MG63 (cell line): ENCODE measurements at regions not wholly inside any gene's neighbourhood (a gene's known extent, or its start where the extent isn't known, plus 50 kb on each side); places are given as distances from the start of the nearest gene placed in this dataset.

Experiments used
- DNase-seq: peaks from one replicate; pipeline ENCODE4 v3.0.0-alpha.2; 2020
- H3K27me3 ChIP-seq: fragments of 250-450 bp; sonication (Bioruptor Pico); 2 replicates; pipeline ENCODE4 v1.5.1; 2020; ENCODE audit warnings: mild to moderate bottlenecking, moderate library complexity
- H3K36me3 ChIP-seq: fragments of 250-450 bp; sonication (Bioruptor Pico); 2 replicates; pipeline ENCODE4 v1.5.1; 2020; ENCODE audit warnings: mild to moderate bottlenecking, moderate library complexity
- H3K4me3 ChIP-seq: fragments of 250-450 bp; sonication (Bioruptor Pico); 2 replicates; pipeline ENCODE4 v1.5.1; 2020; ENCODE audit warnings: mild to moderate bottlenecking, moderate library complexity
- H3K9me3 ChIP-seq: fragments of 250-450 bp; sonication (Bioruptor Pico); 2 replicates; pipeline ENCODE4 v1.5.1; 2020; ENCODE audit warnings: mild to moderate bottlenecking, moderate library complexity

DNA sequence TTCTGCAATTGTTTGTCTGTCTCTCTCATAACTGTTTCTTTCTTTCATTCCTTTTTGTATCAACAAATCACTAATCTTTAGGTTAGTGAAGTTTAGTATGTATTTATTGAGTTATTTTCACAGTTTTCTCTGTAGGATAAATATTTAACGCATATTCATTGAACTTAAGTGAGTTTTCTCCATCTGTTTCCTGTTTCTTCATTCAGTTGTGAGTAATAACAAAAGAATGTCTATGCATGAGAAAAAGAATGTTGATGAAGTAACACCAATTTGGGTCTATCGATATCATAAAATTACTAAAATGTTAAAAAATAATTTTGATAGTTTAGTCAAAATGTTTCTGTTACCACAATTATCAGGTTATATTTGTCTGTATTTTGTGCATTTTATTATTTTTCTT lies 948.0 kb downstream of the DSC3 start:
- Histone ChIP-seq H3K9me3 (no peaks in the 10 kb centered on the region), H3K4me3 (no peak overlapping the region), H3K36me3 (no peaks in the 10 kb centered on the region), H3K27me3 (no peaks in the 10 kb centered on the region)
- no peak for DNase-seq

DNA sequence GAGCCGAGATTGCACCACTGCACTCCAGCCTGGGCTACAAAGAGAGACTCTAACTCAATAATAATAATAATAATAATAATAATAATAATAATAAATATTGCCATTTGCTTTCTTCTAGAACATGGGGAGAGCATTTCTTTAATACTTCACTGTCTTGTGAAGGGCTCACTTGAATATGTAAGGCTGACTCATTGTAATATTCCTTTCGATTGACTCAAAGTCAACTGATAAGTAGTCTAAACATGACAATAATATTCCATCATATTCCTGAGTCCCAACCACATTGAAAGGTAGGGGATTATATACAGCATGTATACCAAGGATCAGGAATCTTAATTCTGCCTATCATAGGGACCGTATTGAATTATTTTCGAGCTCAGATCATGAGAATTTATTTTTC lies 949.2 kb downstream of the DSC3 start:
- no peak for DNase-seq
- H3K9me3 ChIP-seq = no peaks in the 10 kb centered on the region
- no peak overlapping the region for H3K4me3 ChIP-seq
- H3K27me3 ChIP-seq = no peaks in the 10 kb centered on the region
- no peaks in the 10 kb centered on the region for H3K36me3 ChIP-seq

DNA sequence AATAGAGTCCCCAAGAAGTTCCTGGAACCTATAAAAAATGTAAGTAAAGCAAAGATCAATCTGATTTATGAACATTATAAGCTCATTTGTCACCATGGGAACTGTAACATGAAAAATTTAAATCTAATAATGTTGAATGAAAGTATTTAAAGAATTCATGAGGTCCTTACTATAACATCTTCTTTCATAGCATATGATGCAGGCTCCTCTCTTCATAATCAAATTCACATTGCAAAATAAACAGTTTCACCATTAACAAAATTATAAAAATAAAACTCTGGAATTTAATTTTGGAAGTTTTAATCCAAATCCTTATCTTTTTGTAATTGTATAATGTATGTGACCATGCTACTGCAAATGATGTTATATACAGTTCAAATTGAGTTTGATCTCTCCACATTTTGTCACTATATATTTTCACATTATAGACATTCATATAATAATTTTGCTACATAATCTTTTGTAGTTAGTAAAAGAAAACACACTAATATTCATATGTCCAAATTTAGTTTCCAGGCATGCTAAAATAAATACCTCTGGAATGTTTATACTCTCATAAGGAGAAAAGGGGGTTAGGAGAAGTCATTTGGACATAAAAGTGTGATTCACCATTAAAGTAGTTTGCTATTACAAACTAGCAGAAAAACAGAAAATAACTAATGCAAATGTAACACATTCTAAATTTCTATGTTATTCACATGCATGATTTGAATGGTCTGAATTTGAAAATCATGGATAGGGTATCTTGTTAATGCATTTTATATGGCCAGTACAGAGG lies 954.1 kb downstream of the DSC3 start:
- no peaks in the 10 kb centered on the region for H3K27me3 ChIP-seq
- H3K4me3 ChIP-seq = no peak overlapping the region

DNA sequence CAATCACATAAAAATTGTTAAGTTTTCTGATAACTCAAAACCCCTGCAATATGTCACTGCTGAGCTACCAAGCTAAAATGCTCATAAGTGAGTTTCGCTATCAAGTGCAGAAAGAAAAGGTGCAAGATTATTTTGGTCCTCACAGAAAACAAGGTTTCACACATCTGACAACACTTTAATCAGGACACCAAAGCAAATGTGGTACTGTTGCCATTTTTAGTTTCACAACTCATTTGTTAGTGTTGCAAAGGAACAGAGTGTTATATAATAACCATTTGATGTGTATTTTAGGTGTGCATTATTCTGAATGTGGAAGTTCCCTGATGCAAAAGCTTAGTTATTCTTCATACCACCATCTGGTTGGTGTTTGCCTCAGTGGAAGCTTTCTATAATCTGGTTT lies 956.2 kb downstream of the DSC3 start:
- DNase-seq = no peak
- H3K27me3 ChIP-seq = no peaks in the 10 kb centered on the region
- no peak overlapping the region for H3K4me3 ChIP-seq
- H3K9me3 ChIP-seq = no peaks in the 10 kb centered on the region
- H3K36me3 ChIP-seq = no peaks in the 10 kb centered on the region

More for the DNA sequence above, 954.1 kb downstream of the DSC3 start:
- Histone ChIP-seq H3K9me3 (no peaks in the 10 kb centered on the region), H3K36me3 (no peaks in the 10 kb centered on the region)
- DNase-seq = no peak

DNA sequence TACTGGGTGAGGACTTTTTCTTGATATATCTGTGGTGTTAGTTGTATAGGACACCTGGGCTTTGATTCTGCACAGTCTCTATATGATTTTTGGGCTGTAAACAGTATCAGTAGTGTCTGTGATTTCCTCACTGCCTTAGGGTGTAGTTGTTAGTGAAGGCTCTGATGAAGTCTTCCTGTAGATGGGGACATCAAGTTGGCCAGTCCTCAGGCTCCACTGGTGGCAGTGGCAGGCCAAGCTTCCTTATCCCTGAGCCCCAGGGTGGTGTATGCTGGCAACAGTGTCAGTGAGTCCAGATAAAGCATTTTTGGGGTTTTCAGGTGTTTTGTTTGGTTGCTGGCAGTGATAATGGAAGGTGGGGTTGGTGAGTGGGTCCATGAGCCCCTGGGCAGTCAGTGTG lies 961.4 kb downstream of the DSC3 start:
- no peak overlapping the region for H3K4me3 ChIP-seq
- no peaks in the 10 kb centered on the region for H3K9me3 ChIP-seq
- DNase-seq = no peak
- no peaks in the 10 kb centered on the region for H3K27me3 ChIP-seq
- no peaks in the 10 kb centered on the region for H3K36me3 ChIP-seq

DNA sequence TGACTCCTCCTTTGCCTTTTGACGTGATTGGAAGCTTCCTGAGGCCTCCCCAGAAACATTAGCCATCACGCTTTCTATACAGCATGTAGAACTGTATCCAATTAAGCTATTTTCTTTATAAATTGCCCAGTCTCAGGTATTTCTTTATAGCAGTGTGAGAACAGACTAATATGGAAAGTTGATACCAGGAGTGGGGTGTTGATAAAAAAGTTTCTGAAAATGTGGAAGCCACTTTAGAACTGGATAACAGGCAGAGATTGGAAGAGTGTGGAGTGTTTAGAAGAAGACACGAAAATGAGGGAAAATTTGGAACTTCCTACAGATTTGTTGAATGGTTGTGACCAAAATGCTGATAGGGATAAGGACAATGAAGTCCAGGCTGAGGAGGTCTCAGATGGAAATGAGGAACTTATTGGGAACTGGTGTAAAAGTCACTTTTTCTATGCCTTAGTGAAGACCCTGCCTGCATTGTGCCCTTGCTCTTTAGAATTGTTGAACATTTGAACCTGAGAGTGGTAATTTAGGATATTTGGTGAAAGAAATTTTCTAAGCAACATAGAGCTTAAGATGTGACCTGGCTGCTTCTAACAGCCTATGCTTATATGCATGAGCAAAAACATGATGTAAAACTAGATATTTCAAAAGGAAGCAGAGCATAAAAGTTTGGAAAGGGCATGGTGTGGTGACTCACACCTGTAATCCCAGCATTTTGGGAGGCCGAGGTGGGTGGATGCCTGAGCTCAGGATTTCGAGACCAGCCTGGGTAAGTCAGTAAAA lies 969.7 kb downstream of the DSC3 start:
- DNase-seq = no peak
- Histone ChIP-seq H3K9me3 (0 out of 2 replicates have a peak, but pooled peaks cover 2% of the 10 kb centered on the region), H3K36me3 (no peaks in the 10 kb centered on the region), H3K27me3 (no peaks in the 10 kb centered on the region), H3K4me3 (no peak overlapping the region)

DNA sequence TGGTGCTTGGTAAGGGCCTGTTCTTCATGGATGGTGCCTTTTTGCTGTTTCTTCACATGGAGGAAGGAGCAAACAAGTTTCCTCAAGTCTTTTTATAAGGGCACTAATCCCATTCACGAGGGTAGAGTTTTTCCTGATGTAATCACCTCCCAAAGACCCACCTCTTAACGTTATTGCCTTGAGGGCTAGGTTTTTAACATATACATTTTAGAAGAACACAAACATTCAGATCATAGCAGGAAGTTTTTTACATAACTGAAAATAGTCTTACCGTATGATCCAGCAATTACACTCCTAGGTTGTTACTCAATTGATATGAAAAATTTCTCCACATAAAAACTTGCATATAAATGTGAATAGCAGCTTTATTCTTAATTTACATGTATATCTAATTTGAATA lies 976.3 kb downstream of the DSC3 start:
- Histone ChIP-seq H3K27me3 (no peaks in the 10 kb centered on the region), H3K4me3 (no peak overlapping the region), H3K36me3 (no peaks in the 10 kb centered on the region), H3K9me3 (no peaks in the 10 kb centered on the region)
- no peak for DNase-seq

DNA sequence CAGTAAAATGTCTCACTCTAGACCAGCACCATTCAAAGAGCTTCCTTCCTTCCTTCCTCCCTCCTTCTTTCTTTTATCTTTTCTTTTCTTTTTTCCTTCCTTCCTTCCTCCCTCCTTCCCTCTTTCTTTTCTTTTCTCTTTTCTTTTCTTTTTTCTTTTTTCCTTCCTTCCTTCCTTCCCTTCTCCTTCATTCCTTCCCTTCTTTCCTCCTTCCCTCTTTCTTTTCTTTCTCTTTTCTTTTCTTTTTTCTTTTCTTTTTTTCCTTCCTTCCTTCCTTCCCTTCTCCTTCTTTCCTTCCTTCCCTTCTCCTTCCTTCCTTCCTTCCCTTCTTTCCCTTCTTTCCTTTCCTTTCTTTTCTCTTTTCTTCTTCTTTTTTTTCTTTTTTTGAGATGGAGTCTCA lies 985.1 kb downstream of the DSC3 start:
- no peaks in the 10 kb centered on the region for H3K9me3 ChIP-seq
- DNase-seq = no peak
- H3K36me3 ChIP-seq = no peaks in the 10 kb centered on the region
- no peak overlapping the region for H3K4me3 ChIP-seq
- no peaks in the 10 kb centered on the region for H3K27me3 ChIP-seq

DNA sequence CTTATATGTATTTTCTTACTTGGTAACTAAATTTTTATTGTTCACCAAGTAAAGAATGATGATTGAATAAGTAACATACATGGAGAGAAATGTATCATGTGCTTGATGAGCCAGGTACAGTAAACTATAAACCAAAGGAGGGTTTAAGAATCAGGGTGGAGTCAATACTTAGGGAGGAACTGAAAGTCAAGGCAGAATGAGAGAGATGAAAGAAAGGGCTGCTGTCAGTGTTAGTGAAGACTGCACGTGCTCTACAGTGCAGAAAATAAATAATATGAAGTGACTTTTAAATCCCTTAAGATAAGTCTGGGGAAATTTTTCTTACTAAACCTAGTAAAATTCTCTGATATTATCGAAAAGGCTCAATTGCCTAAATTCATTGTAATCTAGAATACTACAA lies 986.0 kb downstream of the DSC3 start:
- Histone ChIP-seq H3K27me3 (no peaks in the 10 kb centered on the region), H3K4me3 (no peak overlapping the region), H3K9me3 (no peaks in the 10 kb centered on the region), H3K36me3 (no peaks in the 10 kb centered on the region)
- no peak for DNase-seq

DNA sequence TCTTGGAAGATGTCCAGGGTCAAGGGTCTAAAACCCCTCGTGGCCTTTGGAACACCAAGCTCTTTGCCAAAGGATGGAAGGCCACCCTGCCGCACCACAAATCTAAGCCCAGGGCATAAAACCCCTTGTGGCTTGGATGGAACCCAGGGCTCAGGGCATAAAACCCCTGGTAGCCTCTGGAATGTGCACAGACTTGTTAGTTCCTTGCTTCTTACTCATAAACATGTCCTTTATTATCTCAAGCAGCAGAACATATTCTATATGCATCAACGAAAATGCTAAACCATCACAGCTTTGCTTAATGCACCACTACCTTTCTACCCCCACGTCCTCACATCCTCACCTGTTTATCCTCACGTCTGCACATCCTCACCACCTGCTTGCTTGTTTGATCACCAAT lies 998.0 kb downstream of the DSC3 start:
- no peak overlapping the region for H3K4me3 ChIP-seq
- H3K36me3 ChIP-seq = no peaks in the 10 kb centered on the region
- DNase-seq = no peak
- no peaks in the 10 kb centered on the region for H3K9me3 ChIP-seq
- H3K27me3 ChIP-seq = no peaks in the 10 kb centered on the region

DNA sequence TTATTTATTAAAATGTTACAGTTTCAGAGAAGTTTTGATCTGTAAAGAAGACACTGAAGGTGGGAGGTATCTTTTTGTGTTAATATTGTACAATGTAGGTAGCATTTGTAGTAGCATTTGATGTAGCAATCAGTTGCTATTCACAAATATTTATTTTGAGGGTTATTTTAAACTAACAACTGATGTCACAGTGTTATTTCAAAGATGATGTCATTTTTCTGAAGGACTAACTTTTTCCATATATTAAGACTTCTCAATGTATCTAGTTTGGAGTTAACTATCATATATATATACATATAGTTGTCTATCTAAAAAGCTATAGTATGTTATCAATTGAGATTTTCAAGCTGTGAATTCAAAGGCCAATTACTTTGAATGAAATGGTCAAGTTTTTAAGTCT lies 1003.3 kb downstream of the DSC3 start:
- Histone ChIP-seq H3K36me3 (no peaks in the 10 kb centered on the region), H3K27me3 (no peaks in the 10 kb centered on the region), H3K9me3 (no peaks in the 10 kb centered on the region), H3K4me3 (no peak overlapping the region)
- no peak for DNase-seq

DNA sequence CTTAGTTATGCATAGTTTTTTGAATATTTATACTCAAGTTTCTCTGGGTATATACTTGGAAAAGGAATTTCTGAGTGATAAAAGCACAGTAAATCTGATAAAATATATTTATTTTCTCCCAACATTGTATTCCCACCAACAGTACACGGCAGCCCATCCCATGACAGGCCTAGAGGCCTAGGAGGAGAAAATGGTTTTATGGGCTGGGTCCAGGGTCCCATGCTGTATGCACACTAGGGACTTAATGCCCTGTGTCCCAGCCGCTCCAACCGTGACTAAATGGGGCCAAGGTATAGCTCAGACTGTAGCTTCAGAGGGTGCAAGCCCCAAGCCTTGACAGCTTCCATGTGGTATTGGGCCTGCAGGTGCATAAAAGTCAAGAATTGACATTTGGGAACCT lies 1007.7 kb downstream of the DSC3 start:
- Histone ChIP-seq H3K27me3 (no peaks in the 10 kb centered on the region), H3K9me3 (no peaks in the 10 kb centered on the region), H3K4me3 (no peak overlapping the region), H3K36me3 (no peaks in the 10 kb centered on the region)
- DNase-seq = no peak

DNA sequence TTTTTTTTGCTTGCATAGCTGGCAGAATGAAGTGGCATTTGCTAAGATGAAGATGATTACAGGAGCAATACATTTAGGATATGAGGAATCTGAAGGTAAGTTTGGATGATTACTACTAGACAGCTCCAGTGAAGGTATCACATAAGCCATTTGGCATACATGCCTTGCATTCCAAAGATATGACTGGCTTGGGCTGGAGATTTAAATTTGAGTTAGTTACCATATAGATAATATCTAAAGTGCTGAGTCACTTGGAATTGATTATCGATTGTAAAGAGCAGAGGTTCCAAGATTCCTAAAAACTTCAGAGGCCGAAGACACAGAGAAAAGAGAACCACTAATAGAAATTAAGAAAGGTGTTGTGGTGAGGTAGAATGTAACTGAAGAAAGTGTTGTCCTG lies 1026.4 kb downstream of the DSC3 start:
- H3K4me3 ChIP-seq = no peak overlapping the region
- DNase-seq = no peak
- H3K9me3 ChIP-seq = no peaks in the 10 kb centered on the region
- no peaks in the 10 kb centered on the region for H3K27me3 ChIP-seq
- H3K36me3 ChIP-seq = no peaks in the 10 kb centered on the region

DNA sequence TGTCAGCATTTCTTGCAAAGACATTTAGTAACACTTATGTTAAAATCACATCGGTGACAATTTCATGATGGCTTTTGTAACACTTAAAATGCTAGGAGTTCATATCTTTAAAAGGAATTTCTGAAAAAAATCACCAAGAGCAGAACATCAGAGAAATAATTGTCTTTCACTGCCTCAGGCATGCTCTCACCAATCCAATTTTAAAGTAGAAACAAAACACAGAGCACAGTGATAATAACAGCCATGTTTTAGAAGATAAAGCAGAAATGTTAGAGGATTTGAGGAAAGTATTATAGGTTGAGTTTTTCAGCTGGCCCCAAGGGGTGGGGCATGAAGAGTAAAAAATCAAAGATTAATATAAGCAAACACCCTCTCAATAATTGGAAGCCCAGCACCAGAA lies 1037.6 kb downstream of the DSC3 start:
- DNase-seq = no peak
- Histone ChIP-seq H3K27me3 (no peaks in the 10 kb centered on the region), H3K36me3 (no peaks in the 10 kb centered on the region), H3K4me3 (no peak overlapping the region), H3K9me3 (no peaks in the 10 kb centered on the region)

DNA sequence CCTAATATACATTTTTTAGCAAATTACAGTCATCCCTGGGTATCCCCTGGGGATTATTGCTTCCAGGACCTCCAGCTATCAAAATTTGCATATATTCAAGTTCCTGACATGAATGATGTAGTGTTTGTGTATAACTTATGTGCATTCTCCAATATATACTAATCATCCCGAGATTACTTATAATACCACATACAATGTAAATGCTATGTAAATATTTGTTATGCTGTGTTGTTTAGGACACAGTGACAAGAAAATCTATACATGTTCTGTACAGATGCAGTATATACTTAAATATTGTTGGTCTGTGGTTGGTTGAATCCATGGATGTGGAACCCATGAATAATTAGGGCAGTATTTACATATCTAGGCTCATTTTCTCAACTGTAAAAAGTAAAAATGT lies 1060.3 kb downstream of the DSC3 start:
- no peaks in the 10 kb centered on the region for H3K9me3 ChIP-seq
- H3K4me3 ChIP-seq = no peak overlapping the region
- no peaks in the 10 kb centered on the region for H3K27me3 ChIP-seq
- H3K36me3 ChIP-seq = no peaks in the 10 kb centered on the region
- no peak for DNase-seq

DNA sequence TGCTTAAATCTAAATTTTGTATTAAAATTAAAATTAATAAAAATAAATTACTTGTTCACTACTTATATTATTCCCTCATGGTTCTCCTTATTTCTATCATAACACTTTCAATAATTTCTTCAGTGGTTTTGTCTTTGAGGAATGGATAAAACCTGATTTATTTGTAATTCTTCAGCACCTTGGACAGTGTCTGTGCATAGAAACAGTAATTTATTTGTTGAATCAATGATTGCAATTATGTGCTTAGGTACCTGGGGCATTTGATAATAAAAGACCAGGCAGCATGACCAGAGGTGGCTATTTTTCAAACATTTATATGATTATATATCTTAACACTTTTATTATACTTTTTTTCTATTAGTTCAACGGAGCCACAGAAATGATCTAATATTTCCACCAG lies 1062.7 kb downstream of the DSC3 start:
- no peak overlapping the region for H3K4me3 ChIP-seq
- no peaks in the 10 kb centered on the region for H3K27me3 ChIP-seq
- no peaks in the 10 kb centered on the region for H3K9me3 ChIP-seq
- H3K36me3 ChIP-seq = no peaks in the 10 kb centered on the region
- DNase-seq = no peak

DNA sequence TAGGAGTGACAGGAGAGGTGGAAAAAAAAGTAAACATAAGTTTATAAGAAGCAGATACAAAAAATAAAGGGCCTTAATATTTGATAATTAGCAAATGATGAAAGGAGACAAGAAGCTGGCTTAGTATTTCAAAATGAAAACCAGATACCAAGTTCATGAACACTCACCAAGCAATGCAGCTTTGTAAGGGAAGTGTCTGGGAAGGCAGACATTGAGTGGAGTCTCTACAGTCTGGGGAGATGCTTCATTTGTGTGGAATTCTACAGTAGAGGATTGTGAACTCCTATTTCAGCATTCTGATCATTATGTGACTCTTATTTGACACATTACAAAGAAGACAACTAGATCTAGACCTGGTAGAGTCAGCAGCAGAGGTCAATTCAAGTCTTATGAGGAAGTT lies 1072.7 kb downstream of the DSC3 start:
- Histone ChIP-seq H3K4me3 (no peak overlapping the region), H3K27me3 (no peaks in the 10 kb centered on the region; the same call in 1 of the 2 replicates), H3K9me3 (no peaks in the 10 kb centered on the region), H3K36me3 (no peaks in the 10 kb centered on the region)
- DNase-seq = no peak

DNA sequence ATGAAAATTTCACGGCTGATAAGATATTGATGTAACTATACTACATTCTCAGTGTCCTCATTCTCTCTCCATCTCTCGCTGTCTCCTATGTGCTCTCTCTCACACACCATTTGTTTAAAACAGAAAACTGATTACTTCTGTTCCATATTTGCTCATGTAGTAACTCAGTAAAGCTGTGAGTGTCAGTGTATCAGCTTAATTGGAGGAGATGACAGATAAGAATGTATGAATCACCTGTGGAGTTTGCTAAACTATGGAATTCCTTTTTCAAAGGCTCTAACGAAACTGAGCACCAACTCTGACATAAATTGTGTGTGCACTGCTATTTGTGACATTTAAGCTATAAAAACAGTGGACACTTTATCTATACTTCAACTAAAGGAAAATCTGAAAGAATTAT lies 1080.0 kb downstream of the DSC3 start:
- no peaks in the 10 kb centered on the region for H3K27me3 ChIP-seq
- no peaks in the 10 kb centered on the region for H3K36me3 ChIP-seq
- no peaks in the 10 kb centered on the region for H3K9me3 ChIP-seq
- H3K4me3 ChIP-seq = no peak overlapping the region
- DNase-seq = no peak
